ENCODE measurements at regions not wholly inside any gene's neighbourhood (a gene's known extent, or its start where the extent isn't known, plus 50 kb on each side); places are given as distances from the start of the nearest gene placed in this dataset.

- ChIA-PET CTCF (no interaction called here), POLR2A (ENCODE audit: low non-redundant PET) (no interaction called here)
- no peak for DNase-seq (ENCODE audit: low spot score)
- Histone ChIP-seq H3K9me3 (ENCODE audit: low read depth, low read length, poor library complexity, severe bottlenecking) (no peaks in the 10 kb centered on the region), H3K4me1 (ENCODE audit: insufficient read depth, low read length, poor library complexity, severe bottlenecking) (no peaks in the 10 kb centered on the region), H3K27me3 (replicated peaks; ENCODE audit: insufficient read depth, low read depth, low read length, poor library complexity) (peaks cover 19% of the 10 kb centered on the region), H3K36me3 (ENCODE audit: insufficient read depth, low read length, poor library complexity, severe bottlenecking) (no peaks in the 10 kb centered on the region), H3K27ac (ENCODE audit: low read depth, low read length, poor library complexity, severe bottlenecking) (no peak overlapping the region), H3K4me3 (ENCODE audit: low read depth, low read length, poor library complexity, severe bottlenecking) (no peak overlapping the region)
- TF ChIP-seq CTCF (conservative IDR thresholded peaks at IDR 0.05; ENCODE audit: low read depth, low read length), result no peak
- TF ChIP-seq EZH2 (IDR thresholded peaks at IDR 0.05; ENCODE audit: borderline replicate concordance, low read depth, low read length, poor library complexity, severe bottlenecking), result no peak
- intact Hi-C loops (cut with micrococcal nuclease; ENCODE audit: unreplicated experiment), result no loop called here
- BruUV-seq (replicated peaks), result no TSS peak
Measured at GRCh38 chr14:105859717-105860614, 333.6 kb downstream of the TMEM121 start.

GRCh38 chr14:105860615-105861580, 334.5 kb downstream of the TMEM121 start:
- no TSS peak for BruUV-seq (replicated peaks)
- H3K27ac ChIP-seq (ENCODE audit: low read depth, low read length, poor library complexity, severe bottlenecking), result no peak overlapping the region
- no peak for DNase-seq (ENCODE audit: low spot score)
- no peaks in the 10 kb centered on the region for H3K9me3 ChIP-seq (ENCODE audit: low read depth, low read length, poor library complexity, severe bottlenecking)
- CTCF ChIA-PET, result no interaction called here
- TF ChIP-seq CTCF (conservative IDR thresholded peaks at IDR 0.05; ENCODE audit: low read depth, low read length) (no peak), EZH2 (IDR thresholded peaks at IDR 0.05; ENCODE audit: borderline replicate concordance, low read depth, low read length, poor library complexity, severe bottlenecking) (no peak)
- POLR2A ChIA-PET (ENCODE audit: low non-redundant PET), result no interaction called here
- intact Hi-C loops (cut with micrococcal nuclease; ENCODE audit: unreplicated experiment), result no loop called here
- no peak overlapping the region for H3K4me3 ChIP-seq (ENCODE audit: low read depth, low read length, poor library complexity, severe bottlenecking)
- H3K4me1 ChIP-seq (ENCODE audit: insufficient read depth, low read length, poor library complexity, severe bottlenecking), result no peaks in the 10 kb centered on the region
- peaks cover 19% of the 10 kb centered on the region for H3K27me3 ChIP-seq (replicated peaks; ENCODE audit: insufficient read depth, low read depth, low read length, poor library complexity)
- H3K36me3 ChIP-seq (ENCODE audit: insufficient read depth, low read length, poor library complexity, severe bottlenecking), result no peaks in the 10 kb centered on the region

GRCh38 chr14:105861985-105862465, 335.6 kb downstream of the TMEM121 start:
- Histone ChIP-seq H3K27ac (ENCODE audit: low read depth, low read length, poor library complexity, severe bottlenecking) (no peak overlapping the region), H3K27me3 (replicated peaks; ENCODE audit: insufficient read depth, low read depth, low read length, poor library complexity) (peaks cover 19% of the 10 kb centered on the region), H3K4me3 (ENCODE audit: low read depth, low read length, poor library complexity, severe bottlenecking) (no peak overlapping the region), H3K4me1 (ENCODE audit: insufficient read depth, low read length, poor library complexity, severe bottlenecking) (no peaks in the 10 kb centered on the region), H3K36me3 (ENCODE audit: insufficient read depth, low read length, poor library complexity, severe bottlenecking) (no peaks in the 10 kb centered on the region), H3K9me3 (ENCODE audit: low read depth, low read length, poor library complexity, severe bottlenecking) (no peaks in the 10 kb centered on the region)
- CTCF ChIA-PET, result no interaction called here
- DNase-seq (ENCODE audit: low spot score), result no peak
- intact Hi-C loops (cut with micrococcal nuclease; ENCODE audit: unreplicated experiment), result no loop called here
- no TSS peak for BruUV-seq (replicated peaks)
- POLR2A ChIA-PET (ENCODE audit: low non-redundant PET), result no interaction called here
- TF ChIP-seq CTCF (conservative IDR thresholded peaks at IDR 0.05; ENCODE audit: low read depth, low read length) (no peak), EZH2 (IDR thresholded peaks at IDR 0.05; ENCODE audit: borderline replicate concordance, low read depth, low read length, poor library complexity, severe bottlenecking) (no peak)
